ENCODE measurements at regions not wholly inside any gene's neighbourhood (a gene's known extent, or its start where the extent isn't known, plus 50 kb on each side); places are given as distances from the start of the nearest gene placed in this dataset.

DNA sequence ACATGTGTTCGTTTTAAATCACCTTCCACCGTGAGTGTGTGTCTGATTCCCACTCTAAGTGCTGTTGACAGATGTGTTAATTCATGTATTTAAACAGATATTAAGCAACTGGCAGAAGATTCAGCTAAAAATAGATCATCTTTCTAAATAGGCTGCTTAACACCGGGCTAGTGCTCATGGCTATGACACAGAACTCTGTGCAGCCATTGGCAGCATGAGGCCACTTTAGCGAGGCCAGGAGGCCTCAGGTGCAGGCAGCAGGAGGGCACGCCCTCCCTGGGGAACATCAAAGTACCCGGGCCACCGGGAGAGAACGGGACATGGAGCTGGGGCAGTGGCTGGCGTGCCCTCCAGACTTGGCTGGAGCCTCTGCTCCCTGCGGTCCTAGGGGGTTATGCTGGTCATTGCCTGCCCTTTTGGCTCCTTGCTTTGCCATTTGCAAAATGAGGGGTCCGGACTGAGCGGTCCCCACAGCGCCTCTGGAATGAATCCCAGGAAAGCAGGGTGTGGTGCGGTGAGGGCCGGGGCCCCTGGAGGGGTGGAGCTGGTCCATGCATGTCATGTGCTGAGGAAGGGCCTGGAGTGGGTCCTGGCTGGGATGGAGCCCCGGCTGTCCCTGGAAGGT, 62.8 kb upstream of the HDAC4 start:
- DNase-seq, result no peak
- Histone ChIP-seq H3K27me3 (peaks cover 0 to 21% (median 0%) of the 10 kb centered on the region in 3 donors), H3K4me3 (no peak overlapping the region), H3K4me1 (peaks cover 0 to 25% (median 10%) of the 10 kb centered on the region in 4 donors), H3K27ac (no peak overlapping the region), H3K36me3 (no peaks in the 10 kb centered on the region), H3K9me3 (no peaks in the 10 kb centered on the region)
- 56 to 66% (median 61%) methylated on average over 13 to 16 of the region's 16 CpGs for WGBS, 5 donors
- TF ChIP-seq POLR2AphosphoS5 (IDR thresholded peaks at IDR 0.05), result no peak
- intact Hi-C loops (cut with DNase I; ENCODE audit: low total_unique reads), result no loop called here

DNA sequence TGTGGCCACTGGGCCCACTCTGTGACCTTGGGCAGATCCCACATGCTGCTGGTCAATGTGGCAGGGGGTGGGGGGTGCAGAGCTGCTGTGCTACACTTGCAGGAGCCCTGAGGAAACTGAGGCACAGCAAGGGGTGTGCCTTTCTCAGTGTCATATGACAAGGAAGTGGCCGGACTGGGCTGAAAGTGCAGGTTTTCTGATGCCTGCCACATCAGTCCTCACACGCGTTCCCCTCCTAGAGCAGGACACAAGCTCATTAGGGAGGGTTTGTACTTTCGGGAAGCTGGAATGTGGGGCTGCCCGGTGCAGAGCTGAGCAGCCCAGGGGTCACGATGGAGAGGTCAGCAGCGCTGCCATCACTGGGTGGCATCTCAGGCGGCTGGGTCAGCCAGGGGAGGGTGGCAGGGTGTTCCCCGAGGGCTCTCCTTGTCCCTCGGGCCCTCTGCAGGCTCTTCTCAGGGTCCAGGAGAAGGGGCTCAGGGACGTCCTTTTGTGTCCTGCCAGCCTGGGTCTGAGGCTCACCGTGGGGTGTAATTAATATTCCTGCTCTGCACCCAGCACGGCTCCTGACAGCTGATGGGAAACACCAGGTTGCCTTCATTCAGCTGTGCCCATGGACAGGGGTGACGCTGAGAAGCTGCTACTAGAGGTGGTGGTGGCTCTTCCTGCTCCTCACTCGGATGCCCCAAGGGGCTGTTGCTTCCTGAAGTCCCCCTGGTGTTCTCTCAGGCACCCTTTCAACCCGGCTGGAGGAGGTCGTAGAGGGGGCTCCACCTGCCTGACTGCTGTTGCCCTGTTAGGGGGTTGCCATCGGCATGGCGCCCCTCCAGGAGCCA, 62.1 kb upstream of the HDAC4 start:
- Histone ChIP-seq H3K27ac (no peak overlapping the region), H3K27me3 (peaks cover 0 to 22% (median 0%) of the 10 kb centered on the region in 3 donors), H3K36me3 (no peaks in the 10 kb centered on the region), H3K9me3 (no peaks in the 10 kb centered on the region), H3K4me1 (peaks cover 0 to 25% (median 10%) of the 10 kb centered on the region in 4 donors), H3K4me3 (no peak overlapping the region)
- intact Hi-C loops (cut with DNase I; ENCODE audit: low total_unique reads), result no loop called here
- 67 to 82% (median 75%) methylated on average over 13 to 19 of the region's 19 CpGs for WGBS, 5 donors
- peak in 1 of 2 donors; percentile 17 for DNase-seq
- TF ChIP-seq POLR2AphosphoS5 (IDR thresholded peaks at IDR 0.05) (no peak), EP300 (IDR thresholded peaks at IDR 0.05) (no peak)

DNA sequence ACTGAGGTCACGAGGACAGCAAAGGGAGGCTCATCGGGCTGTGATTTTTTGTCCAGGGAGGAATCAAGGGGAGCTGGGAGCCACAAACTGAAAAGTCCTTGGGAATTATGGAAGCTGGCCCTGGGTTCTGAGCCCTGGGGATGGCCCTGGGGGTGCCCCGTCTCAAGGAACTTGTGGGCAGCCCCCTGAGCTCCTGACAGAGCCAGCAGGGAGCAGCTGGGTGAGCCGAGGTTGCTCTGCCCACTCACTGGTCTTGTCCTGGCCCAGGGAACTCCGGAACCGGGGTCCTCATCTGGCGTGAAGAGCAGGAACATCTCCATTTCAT, 61.3 kb upstream of the HDAC4 start:
- no peaks in the 10 kb centered on the region for H3K9me3 ChIP-seq
- H3K4me3 ChIP-seq, result no peak overlapping the region
- H3K4me1 ChIP-seq, result peaks cover 0 to 25% (median 10%) of the 10 kb centered on the region in 4 donors
- intact Hi-C loops (cut with DNase I; ENCODE audit: low total_unique reads), result no loop called here
- TF ChIP-seq POLR2A (IDR thresholded peaks at IDR 0.05), result no peak
- no peak for TF ChIP-seq EP300 (IDR thresholded peaks at IDR 0.05)
- TF ChIP-seq, protein P1, sequence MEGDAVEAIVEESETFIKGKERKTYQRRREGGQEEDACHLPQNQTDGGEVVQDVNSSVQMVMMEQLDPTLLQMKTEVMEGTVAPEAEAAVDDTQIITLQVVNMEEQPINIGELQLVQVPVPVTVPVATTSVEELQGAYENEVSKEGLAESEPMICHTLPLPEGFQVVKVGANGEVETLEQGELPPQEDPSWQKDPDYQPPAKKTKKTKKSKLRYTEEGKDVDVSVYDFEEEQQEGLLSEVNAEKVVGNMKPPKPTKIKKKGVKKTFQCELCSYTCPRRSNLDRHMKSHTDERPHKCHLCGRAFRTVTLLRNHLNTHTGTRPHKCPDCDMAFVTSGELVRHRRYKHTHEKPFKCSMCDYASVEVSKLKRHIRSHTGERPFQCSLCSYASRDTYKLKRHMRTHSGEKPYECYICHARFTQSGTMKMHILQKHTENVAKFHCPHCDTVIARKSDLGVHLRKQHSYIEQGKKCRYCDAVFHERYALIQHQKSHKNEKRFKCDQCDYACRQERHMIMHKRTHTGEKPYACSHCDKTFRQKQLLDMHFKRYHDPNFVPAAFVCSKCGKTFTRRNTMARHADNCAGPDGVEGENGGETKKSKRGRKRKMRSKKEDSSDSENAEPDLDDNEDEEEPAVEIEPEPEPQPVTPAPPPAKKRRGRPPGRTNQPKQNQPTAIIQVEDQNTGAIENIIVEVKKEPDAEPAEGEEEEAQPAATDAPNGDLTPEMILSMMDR (IDR thresholded peaks at IDR 0.05), result no peak
- TF ChIP-seq POLR2AphosphoS5 (IDR thresholded peaks at IDR 0.05), result no peak
- no peak overlapping the region for H3K27ac ChIP-seq
- peaks cover 0 to 29% (median 0%) of the 10 kb centered on the region in 3 donors for H3K27me3 ChIP-seq
- WGBS, 5 donors, result 81 to 93% (median 85%) methylated on average over 7 of the region's 7 CpGs
- no peaks in the 10 kb centered on the region for H3K36me3 ChIP-seq
- peak in 1 of 2 donors; percentile 11 for DNase-seq

DNA sequence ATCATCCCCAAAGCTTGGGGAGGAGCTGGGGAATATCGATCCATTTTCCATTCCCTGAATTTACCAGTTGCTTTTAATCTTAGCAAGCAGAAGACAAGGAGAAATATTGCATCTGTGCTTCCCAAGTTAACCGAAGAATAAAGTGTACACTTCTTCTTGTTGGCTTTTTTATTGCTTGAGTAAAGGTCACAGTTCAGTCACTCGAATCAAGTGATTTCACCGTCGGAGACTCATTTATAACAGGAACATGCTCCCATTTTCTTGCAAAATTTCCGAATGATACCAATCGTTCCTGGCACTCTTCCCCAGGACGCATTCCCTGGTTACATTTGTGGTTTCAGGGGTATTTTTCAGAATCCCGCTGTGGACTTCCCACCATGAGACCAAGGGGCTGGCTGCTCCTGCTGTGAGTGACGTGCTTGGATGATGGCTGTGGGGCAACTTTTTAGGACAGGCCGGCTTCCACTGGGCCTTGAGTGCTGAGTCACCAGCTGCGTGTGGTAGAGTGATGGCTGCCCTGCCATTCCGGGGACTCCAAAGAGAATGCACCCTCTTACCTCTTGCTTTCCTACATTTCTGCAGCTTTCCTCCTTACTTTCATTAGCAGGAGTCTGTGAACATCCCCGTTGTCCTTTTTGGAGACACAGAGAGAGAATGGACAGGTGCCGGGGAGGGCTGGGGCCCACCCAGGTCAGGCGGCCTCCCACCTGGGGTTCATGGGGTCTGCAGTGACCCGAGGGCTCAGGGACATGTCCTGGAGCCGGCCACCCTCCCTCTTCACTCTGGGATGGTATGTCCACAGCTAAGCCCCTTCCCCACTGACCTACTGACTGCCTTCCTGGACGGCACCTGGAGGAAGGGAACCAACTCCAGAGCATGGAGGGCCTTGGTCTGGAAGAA, 60.7 kb upstream of the HDAC4 start:
- Histone ChIP-seq H3K36me3 (no peaks in the 10 kb centered on the region), H3K4me1 (peaks cover 0 to 25% (median 10%) of the 10 kb centered on the region in 4 donors), H3K4me3 (no peak overlapping the region), H3K27me3 (peaks cover 0 to 35% (median 0%) of the 10 kb centered on the region in 3 donors), H3K27ac (no peak overlapping the region), H3K9me3 (no peaks in the 10 kb centered on the region)
- 82 to 85% (median 84%) methylated on average over 19 of the region's 19 CpGs for WGBS, 5 donors
- DNase-seq, result peak in 1 of 2 donors; percentile 14
- intact Hi-C loops (cut with DNase I; ENCODE audit: low total_unique reads), result no loop called here
- TF ChIP-seq POLR2AphosphoS5 (IDR thresholded peaks at IDR 0.05), result no peak
- TF ChIP-seq EP300 (IDR thresholded peaks at IDR 0.05), result no peak
- TF ChIP-seq, protein P1 (IDR thresholded peaks at IDR 0.05), result no peak
- TF ChIP-seq POLR2A (IDR thresholded peaks at IDR 0.05), result no peak

DNA sequence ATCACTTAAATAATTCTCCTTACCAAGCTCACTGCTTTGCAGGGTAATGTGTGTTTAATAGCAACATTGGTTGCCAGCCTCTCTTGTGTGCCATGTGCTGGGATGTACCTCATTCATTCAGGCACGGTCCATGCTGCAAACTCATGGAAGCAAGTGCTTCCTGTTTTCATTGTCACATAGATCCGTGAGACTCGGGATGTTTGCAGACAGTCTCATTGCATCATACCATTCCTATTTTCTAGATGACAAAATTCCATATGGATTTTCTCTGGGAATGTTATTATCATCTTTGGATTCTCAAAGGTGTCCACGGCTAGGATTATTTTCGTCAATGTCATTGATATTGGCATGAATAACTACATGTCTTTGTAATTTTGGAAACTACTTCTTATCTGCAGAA, 60.0 kb upstream of the HDAC4 start:
- Histone ChIP-seq H3K4me3 (no peak overlapping the region), H3K27ac (no peak overlapping the region), H3K36me3 (no peaks in the 10 kb centered on the region), H3K4me1 (peaks cover 0 to 23% (median 10%) of the 10 kb centered on the region in 4 donors), H3K9me3 (no peaks in the 10 kb centered on the region), H3K27me3 (peaks cover 0 to 34% (median 1%) of the 10 kb centered on the region in 3 donors)
- intact Hi-C loops (cut with DNase I; ENCODE audit: low total_unique reads), result no loop called here
- DNase-seq, result peak in 1 of 2 donors; percentile 13
- no peak for TF ChIP-seq POLR2A (IDR thresholded peaks at IDR 0.05)
- 58 to 81% (median 70%) methylated on average over 5 of the region's 5 CpGs for WGBS, 5 donors

Data from stomach (tissue), 8 donors.